ENCODE measurements at regions not wholly inside any gene's neighbourhood (a gene's known extent, or its start where the extent isn't known, plus 50 kb on each side); places are given as distances from the start of the nearest gene placed in this dataset.
"Not testable (repeated sequence)": the region's sequence is repeated elsewhere in the genome, so short reads cannot be mapped to it uniquely, and the experiment has no call there.

DNA sequence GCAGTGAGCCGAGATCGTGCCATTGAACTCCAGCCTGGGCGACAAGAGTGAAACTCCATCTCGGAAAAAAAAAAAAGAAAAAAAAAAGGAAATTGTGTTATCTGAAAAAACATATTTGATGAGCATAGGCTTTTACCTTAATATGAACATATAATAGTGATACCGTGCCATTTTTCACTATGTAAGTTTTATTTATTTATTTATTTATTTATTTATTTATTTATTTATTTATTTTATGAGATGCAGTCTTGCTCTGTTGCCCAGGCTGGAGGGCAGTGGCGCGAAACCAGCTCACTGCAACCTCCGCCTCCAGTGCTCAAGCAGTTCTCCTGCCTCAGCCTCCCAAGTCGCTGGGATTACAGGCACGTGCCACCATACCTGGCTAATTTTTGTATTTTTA, 85.2 kb upstream of the FOXP2 start:
- TF ChIP-seq, protein P1, sequence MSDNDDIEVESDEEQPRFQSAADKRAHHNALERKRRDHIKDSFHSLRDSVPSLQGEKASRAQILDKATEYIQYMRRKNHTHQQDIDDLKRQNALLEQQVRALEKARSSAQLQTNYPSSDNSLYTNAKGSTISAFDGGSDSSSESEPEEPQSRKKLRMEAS (IDR thresholded peaks at IDR 0.05) = not testable (repeated sequence)
- TF ChIP-seq, protein P2, sequence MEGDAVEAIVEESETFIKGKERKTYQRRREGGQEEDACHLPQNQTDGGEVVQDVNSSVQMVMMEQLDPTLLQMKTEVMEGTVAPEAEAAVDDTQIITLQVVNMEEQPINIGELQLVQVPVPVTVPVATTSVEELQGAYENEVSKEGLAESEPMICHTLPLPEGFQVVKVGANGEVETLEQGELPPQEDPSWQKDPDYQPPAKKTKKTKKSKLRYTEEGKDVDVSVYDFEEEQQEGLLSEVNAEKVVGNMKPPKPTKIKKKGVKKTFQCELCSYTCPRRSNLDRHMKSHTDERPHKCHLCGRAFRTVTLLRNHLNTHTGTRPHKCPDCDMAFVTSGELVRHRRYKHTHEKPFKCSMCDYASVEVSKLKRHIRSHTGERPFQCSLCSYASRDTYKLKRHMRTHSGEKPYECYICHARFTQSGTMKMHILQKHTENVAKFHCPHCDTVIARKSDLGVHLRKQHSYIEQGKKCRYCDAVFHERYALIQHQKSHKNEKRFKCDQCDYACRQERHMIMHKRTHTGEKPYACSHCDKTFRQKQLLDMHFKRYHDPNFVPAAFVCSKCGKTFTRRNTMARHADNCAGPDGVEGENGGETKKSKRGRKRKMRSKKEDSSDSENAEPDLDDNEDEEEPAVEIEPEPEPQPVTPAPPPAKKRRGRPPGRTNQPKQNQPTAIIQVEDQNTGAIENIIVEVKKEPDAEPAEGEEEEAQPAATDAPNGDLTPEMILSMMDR (IDR thresholded peaks at IDR 0.05; ENCODE audit: low read depth, low read length, missing input control) = not testable (repeated sequence)
- TF ChIP-seq YY1 (IDR thresholded peaks at IDR 0.05); JUND (IDR thresholded peaks at IDR 0.05); HNF4A (conservative IDR thresholded peaks at IDR 0.05); TAF1 (conservative IDR thresholded peaks at IDR 0.05); NR2F2 (IDR thresholded peaks at IDR 0.05); RAD21 (IDR thresholded peaks at IDR 0.05); SP1 (IDR thresholded peaks at IDR 0.05): not testable (repeated sequence)
- TF ChIP-seq, protein P3, sequence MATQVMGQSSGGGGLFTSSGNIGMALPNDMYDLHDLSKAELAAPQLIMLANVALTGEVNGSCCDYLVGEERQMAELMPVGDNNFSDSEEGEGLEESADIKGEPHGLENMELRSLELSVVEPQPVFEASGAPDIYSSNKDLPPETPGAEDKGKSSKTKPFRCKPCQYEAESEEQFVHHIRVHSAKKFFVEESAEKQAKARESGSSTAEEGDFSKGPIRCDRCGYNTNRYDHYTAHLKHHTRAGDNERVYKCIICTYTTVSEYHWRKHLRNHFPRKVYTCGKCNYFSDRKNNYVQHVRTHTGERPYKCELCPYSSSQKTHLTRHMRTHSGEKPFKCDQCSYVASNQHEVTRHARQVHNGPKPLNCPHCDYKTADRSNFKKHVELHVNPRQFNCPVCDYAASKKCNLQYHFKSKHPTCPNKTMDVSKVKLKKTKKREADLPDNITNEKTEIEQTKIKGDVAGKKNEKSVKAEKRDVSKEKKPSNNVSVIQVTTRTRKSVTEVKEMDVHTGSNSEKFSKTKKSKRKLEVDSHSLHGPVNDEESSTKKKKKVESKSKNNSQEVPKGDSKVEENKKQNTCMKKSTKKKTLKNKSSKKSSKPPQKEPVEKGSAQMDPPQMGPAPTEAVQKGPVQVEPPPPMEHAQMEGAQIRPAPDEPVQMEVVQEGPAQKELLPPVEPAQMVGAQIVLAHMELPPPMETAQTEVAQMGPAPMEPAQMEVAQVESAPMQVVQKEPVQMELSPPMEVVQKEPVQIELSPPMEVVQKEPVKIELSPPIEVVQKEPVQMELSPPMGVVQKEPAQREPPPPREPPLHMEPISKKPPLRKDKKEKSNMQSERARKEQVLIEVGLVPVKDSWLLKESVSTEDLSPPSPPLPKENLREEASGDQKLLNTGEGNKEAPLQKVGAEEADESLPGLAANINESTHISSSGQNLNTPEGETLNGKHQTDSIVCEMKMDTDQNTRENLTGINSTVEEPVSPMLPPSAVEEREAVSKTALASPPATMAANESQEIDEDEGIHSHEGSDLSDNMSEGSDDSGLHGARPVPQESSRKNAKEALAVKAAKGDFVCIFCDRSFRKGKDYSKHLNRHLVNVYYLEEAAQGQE (IDR thresholded peaks at IDR 0.05) = not testable (repeated sequence)
- TF ChIP-seq, protein P4, sequence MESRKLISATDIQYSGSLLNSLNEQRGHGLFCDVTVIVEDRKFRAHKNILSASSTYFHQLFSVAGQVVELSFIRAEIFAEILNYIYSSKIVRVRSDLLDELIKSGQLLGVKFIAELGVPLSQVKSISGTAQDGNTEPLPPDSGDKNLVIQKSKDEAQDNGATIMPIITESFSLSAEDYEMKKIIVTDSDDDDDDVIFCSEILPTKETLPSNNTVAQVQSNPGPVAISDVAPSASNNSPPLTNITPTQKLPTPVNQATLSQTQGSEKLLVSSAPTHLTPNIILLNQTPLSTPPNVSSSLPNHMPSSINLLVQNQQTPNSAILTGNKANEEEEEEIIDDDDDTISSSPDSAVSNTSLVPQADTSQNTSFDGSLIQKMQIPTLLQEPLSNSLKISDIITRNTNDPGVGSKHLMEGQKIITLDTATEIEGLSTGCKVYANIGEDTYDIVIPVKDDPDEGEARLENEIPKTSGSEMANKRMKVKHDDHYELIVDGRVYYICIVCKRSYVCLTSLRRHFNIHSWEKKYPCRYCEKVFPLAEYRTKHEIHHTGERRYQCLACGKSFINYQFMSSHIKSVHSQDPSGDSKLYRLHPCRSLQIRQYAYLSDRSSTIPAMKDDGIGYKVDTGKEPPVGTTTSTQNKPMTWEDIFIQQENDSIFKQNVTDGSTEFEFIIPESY (IDR thresholded peaks at IDR 0.05) = not testable (repeated sequence)
- TF ChIP-seq, protein P5, sequence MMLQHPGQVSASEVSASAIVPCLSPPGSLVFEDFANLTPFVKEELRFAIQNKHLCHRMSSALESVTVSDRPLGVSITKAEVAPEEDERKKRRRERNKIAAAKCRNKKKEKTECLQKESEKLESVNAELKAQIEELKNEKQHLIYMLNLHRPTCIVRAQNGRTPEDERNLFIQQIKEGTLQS (IDR thresholded peaks at IDR 0.05) = not testable (repeated sequence)

Data from liver (tissue), 3 donors.